ENCODE measurements at regions not wholly inside any gene's neighbourhood (a gene's known extent, or its start where the extent isn't known, plus 50 kb on each side); places are given as distances from the start of the nearest gene placed in this dataset.

GRCh38 chr7:131896165-131896863 is 339.9 kb upstream of the PODXL start:
- DNase-seq = no peak

GRCh38 chr7:131895541-131896164 is 339.2 kb upstream of the PODXL start:
- DNase-seq = no peak

- DNase-seq = no peak
These were observed 337.4 kb upstream of the PODXL start for GRCh38 chr7:131893631-131894340.

GRCh38 chr7:131890176-131890575 is 333.7 kb upstream of the PODXL start:
- no peak for DNase-seq

- no peak for DNase-seq
These were observed 333.2 kb upstream of the PODXL start for GRCh38 chr7:131889572-131890150.

GRCh38 chr7:131883769-131884168 is 327.3 kb upstream of the PODXL start:
- DNase-seq = no peak

- DNase-seq = no peak
These were observed 326.8 kb upstream of the PODXL start for GRCh38 chr7:131883196-131883595.

- DNase-seq = no peak
These were observed 325.9 kb upstream of the PODXL start for GRCh38 chr7:131882321-131882720.

GRCh38 chr7:131880078-131880477 is 323.6 kb upstream of the PODXL start:
- no peak for DNase-seq

GRCh38 chr7:131879424-131879823 is 323.0 kb upstream of the PODXL start:
- peak; percentile 32 for DNase-seq

GRCh38 chr7:131878777-131879176 is 322.3 kb upstream of the PODXL start:
- DNase-seq = no peak

- DNase-seq = no peak
These were observed 317.2 kb upstream of the PODXL start for GRCh38 chr7:131873581-131873980.

- no peak for DNase-seq
These were observed 313.6 kb upstream of the PODXL start for GRCh38 chr7:131869986-131870385.

GRCh38 chr7:131869169-131869844 is 312.9 kb upstream of the PODXL start:
- no peak for DNase-seq

- no peak for DNase-seq
These were observed 311.0 kb upstream of the PODXL start for GRCh38 chr7:131867461-131867860.

GRCh38 chr7:131865911-131866310 is 309.5 kb upstream of the PODXL start:
- DNase-seq = no peak

- no peak for DNase-seq
These were observed 305.4 kb upstream of the PODXL start for GRCh38 chr7:131861620-131862346.

GRCh38 chr7:131859147-131859821 is 302.9 kb upstream of the PODXL start:
- DNase-seq = peak; percentile 43

- no peak for DNase-seq
These were observed 302.2 kb upstream of the PODXL start for GRCh38 chr7:131858611-131859010.

GRCh38 chr7:131849472-131849871 is 293.0 kb upstream of the PODXL start:
- no peak for DNase-seq

GRCh38 chr7:131848033-131848432 is 291.6 kb upstream of the PODXL start:
- DNase-seq = no peak

Data from DMS 273 treated with DMSO at 0.1 percent for 48 hours (cell line).